GM12874 (cell line): ENCODE measurements at regions not wholly inside any gene's neighbourhood (a gene's known extent, or its start where the extent isn't known, plus 50 kb on each side); places are given as distances from the start of the nearest gene placed in this dataset.

Experiments
- TF ChIP-seq, protein P1 (sequence below): IDR thresholded peaks from 2 replicates; pipeline ENCODE4 v1.5.1; 2011; ENCODE audit warnings: low read depth, mild to moderate bottlenecking, control low read depth, low read length, moderate library complexity; ENCODE audit not compliant: insufficient read depth

DNA sequence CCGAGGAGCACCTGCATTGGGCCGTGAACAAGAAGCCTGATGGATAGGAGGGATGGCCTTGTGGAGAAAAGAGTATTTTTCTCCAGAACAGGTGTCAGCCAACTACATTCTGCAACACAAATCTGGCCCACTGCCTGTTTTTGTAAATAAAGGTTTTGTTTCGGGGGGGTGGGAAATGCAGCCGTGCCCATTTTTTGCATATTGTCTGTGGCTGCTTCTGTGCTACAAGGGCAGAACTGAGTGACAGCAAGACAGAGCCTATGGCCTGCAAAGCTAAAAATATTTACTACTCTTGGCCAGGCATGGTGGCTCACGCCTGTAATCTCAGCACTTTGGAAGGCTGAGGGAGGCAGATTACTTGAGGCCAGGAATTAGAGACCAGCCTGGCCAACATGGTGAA, 95.9 kb upstream of the AKAP13 start:
- TF ChIP-seq, protein P1, sequence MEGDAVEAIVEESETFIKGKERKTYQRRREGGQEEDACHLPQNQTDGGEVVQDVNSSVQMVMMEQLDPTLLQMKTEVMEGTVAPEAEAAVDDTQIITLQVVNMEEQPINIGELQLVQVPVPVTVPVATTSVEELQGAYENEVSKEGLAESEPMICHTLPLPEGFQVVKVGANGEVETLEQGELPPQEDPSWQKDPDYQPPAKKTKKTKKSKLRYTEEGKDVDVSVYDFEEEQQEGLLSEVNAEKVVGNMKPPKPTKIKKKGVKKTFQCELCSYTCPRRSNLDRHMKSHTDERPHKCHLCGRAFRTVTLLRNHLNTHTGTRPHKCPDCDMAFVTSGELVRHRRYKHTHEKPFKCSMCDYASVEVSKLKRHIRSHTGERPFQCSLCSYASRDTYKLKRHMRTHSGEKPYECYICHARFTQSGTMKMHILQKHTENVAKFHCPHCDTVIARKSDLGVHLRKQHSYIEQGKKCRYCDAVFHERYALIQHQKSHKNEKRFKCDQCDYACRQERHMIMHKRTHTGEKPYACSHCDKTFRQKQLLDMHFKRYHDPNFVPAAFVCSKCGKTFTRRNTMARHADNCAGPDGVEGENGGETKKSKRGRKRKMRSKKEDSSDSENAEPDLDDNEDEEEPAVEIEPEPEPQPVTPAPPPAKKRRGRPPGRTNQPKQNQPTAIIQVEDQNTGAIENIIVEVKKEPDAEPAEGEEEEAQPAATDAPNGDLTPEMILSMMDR: no peak

DNA sequence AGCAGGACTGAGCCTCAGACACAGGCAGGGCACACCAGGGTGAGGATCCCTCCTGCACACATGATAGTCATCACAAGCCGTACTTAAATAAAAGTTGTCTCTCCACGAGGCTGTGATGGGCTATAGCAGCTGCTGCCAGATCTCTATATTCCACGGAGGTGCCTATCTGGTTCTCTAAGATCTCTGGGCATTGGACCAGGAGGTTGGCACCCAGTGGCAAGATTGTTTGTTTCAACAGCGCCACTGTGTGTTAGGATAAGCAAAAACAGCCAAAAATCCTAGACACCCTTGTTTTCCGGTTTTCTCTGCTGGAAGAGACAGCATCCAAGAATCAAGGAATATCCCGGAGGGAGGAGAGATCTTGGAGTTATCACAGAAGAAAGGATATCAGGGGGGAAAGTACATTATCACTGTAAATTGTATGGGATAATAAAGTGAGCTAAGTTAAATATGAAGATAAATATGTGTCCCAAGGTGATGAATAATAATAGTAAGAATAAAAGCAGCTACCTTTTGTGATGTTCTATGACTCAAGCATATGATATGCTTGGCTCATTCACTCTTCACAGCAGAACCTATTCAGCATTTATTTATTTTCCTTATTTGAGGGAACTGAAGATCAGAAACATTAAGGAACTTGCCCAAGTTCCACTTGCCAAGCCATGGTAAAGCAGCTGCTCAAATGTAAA, 90.6 kb upstream of the AKAP13 start:
- TF ChIP-seq, protein P1: peak; percentile 38; the same call in 1 of the 2 replicates

DNA sequence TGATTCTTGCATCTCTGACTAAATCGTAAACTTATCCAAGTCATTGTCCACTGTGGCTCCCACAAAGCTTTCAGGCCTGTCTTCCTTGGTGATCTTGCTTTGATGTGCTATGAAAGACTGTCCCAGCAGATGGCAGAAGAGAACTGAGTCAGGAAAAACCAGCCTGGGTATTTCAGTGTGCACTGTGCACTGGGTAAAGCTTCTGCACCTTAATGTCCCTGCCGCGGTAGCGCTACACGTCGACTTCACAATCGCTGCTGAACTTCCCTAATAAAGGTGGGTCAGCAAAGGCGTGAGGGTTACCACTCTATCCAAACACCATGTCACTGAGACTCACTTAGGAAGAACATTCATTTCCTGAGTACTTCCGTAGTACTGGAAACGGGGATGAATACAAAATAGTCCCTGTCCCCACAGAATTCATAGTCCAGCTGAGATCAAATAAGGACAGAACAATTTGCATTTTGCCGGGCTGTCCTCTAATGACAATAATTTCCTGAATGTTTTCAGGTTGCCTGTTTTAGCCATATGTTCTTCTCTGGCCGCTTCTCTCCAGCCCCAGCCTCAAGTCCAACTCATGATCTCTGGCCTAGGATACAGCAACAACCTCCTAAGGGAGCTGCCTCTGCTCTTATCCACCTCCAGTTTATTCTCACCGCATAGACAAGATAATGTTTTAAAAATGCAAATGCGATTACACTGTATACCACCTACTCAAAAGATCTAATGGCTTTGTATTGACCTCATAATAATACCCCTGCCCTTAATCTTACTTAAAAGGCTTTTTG, 83.6 kb upstream of the AKAP13 start:
- TF ChIP-seq, protein P1: peak; percentile 69

DNA sequence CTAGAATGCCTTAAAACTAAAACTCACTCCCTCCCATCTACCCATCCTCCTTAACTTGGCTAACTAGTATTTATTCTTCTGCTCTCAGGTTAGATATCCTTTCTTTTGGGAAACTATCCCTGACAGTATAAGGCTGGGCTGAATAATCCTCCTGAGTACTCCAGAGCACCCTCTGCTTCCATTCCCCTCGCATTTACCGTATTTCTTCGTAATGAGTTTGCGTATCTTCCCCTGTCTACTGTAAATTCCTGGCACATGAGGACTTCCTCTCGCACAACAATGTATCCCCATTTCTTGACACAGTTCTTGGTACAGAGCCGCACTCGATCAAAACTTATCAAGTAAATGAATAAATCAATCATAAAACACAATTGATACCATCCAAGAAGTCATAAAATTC, 82.9 kb upstream of the AKAP13 start:
- TF ChIP-seq, protein P1: no peak

DNA sequence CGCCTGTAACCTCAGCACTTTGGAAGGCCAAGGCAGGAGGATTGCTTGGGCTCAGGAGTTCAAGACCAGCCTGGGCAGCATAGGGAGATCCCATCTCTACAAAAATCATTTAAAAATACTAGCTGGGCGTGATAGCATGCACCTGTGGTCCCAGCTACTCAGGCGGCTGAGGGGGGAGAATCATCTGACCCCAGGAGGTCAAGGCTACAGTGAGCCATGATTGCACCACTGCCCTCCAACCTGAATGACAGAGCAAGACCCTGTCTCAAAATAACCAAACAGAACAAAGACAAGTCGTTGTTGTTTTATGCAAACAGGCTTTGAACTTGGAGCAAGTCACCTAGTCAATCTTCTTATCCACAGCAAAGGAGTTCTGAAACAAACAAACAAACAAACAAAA, 82.0 kb upstream of the AKAP13 start:
- TF ChIP-seq, protein P1: no peak

DNA sequence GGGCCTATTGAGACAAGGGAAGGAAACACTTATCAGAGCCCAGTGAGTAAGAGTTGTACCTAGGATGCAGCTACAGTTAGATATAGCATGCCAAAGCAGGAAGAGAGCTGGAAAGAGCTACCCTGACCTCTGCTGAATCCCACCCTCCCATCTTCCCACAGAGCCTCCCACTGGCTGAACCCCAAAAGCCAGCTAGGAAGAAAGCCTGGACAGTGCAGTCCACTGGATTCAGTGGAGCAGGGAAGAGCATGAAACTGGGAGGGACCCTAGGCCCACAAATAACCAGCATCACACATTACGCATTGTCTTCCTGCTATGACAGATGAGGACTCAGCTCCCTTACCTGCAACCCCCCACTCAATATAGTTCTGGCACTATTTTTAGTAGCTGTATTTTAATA, 81.5 kb upstream of the AKAP13 start:
- TF ChIP-seq, protein P1: no peak

DNA sequence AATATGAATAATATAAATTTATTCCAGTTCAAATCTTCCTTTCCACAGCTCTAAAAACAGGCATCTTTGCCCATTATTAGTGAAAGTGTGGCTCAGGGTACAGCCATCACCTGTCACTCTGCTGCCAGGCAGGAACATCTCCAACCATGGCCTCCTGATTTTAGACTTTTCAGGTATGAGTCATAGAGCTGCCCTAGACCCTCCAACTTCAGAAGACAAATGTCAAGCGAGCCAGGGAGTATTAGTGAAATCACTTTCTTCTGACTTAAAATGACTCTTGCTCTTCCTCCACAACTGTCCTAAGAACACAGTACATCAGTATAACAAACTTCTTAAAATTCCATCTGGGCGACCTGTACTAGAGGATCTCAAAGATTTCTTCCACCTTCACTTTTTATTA, 78.1 kb upstream of the AKAP13 start:
- TF ChIP-seq, protein P1: no peak
